Activated CD4-positive, alpha-beta memory T cell treated with anti-CD3 and anti-CD28 coated beads, Interleukin-2, amount 10 ng/mL, durations not matched to agents 7 days and 5 days (primary cell): ENCODE measurements at regions not wholly inside any gene's neighbourhood (a gene's known extent, or its start where the extent isn't known, plus 50 kb on each side); places are given as distances from the start of the nearest gene placed in this dataset.

ENCODE experiments used
- CTCF ChIA-PET: fragments of 350-600 bp; sonication (Branson Sonifier 250); formaldehyde crosslinking; loops from one replicate; lab custom pipeline; 2021; ENCODE audit warnings: antibody characterized with exemption, inconsistent platforms; lab: Charles Lee
- POLR2A ChIA-PET: fragments of 350-600 bp; sonication (Branson Sonifier 250); formaldehyde crosslinking; loops from one replicate; lab custom pipeline; 2021; ENCODE audit warnings: antibody characterized with exemption; lab: Charles Lee
- DNase-seq: peaks from one replicate; pipeline ENCODE4 v3.0.0-alpha.2; 2020
- H3K27ac Mint-ChIP-seq: one replicate; pipeline ENCODE4 v1.8.0; 2021; ENCODE audit warnings: mild to moderate bottlenecking, mixed read lengths
- H3K27me3 Mint-ChIP-seq: one replicate; pipeline ENCODE4 v1.8.0; 2021; ENCODE audit warnings: mixed read lengths
- H3K36me3 Mint-ChIP-seq: one replicate; pipeline ENCODE4 v1.8.0; 2021; ENCODE audit warnings: low read depth, mixed read lengths
- H3K4me1 Mint-ChIP-seq: one replicate; pipeline ENCODE4 v1.8.0; 2021; ENCODE audit warnings: mixed read lengths
- H3K4me3 Mint-ChIP-seq: one replicate; pipeline ENCODE4 v1.8.0; 2021; ENCODE audit warnings: mild to moderate bottlenecking, mixed read lengths
- H3K9me3 Mint-ChIP-seq: one replicate; pipeline ENCODE4 v1.8.0; 2021; ENCODE audit warnings: mixed read lengths

DNA sequence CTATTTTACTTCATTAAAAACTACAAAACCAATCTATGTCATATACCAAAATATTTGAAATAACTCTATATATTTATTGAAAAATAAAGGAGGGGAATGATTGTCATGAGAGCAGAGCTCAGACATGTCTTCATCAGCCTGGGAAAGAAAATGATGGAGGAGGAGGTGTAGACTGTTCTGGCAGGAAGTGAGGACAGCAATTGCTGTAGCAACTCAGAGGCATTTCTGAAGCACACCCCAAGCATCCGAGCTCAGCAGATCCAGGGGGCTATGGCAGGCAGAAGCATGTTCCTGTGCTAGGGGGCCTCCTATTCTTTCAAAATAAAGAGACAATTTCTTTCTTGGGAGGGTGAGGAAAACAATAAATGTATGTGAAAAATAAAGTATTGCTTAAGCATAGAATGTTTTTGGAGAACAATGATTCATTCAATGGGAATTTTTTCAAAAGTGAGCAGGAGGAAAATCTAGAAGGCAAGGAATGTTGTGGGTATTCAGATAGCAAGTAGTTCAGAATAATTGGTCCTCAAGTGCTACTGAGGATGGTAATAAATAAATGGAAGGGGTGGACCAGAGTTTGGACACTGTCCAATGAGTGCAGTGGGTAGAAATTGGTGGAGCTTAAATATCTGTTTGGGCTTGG is 383.4 kb downstream of the CDH11 start:
- H3K9me3 Mint-ChIP-seq: peaks cover 7% of the 10 kb centered on the region

DNA sequence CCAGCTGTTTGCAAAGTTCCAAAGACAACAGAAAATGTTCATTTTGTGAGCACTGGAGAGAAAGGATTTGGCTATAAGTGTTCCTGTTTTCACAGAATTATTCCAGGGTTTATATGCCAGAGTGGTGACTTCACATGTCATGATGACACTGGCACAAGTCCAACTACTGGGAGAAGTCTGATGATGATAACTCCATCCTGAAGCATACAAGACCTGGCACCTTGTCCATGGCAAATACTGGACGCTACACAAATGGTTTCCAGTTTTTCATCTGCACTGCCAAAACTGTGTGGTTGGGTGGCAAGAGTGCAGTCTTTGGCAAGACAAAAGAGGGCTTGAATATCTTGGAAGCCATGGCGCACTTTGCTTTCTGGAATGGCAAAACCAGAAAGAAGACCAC is 385.0 kb downstream of the CDH11 start:
- Mint-ChIP-seq H3K4me1 (no peaks in the 10 kb centered on the region), H3K4me3 (no peak overlapping the region), H3K36me3 (no peaks in the 10 kb centered on the region), H3K9me3 (peaks cover 9% of the 10 kb centered on the region), H3K27me3 (no peaks in the 10 kb centered on the region), H3K27ac (no peak overlapping the region)
- POLR2A ChIA-PET: no interaction called here
- CTCF ChIA-PET: no interaction called here
- no peak for DNase-seq

More for the DNA sequence above, 383.4 kb downstream of the CDH11 start:
- no peak overlapping the region for H3K27ac Mint-ChIP-seq
- H3K27me3 Mint-ChIP-seq: no peaks in the 10 kb centered on the region
- ChIA-PET POLR2A (no interaction called here), CTCF (no interaction called here)
- DNase-seq: no peak
- no peaks in the 10 kb centered on the region for H3K36me3 Mint-ChIP-seq
- H3K4me1 Mint-ChIP-seq: no peaks in the 10 kb centered on the region
- H3K4me3 Mint-ChIP-seq: no peak overlapping the region

DNA sequence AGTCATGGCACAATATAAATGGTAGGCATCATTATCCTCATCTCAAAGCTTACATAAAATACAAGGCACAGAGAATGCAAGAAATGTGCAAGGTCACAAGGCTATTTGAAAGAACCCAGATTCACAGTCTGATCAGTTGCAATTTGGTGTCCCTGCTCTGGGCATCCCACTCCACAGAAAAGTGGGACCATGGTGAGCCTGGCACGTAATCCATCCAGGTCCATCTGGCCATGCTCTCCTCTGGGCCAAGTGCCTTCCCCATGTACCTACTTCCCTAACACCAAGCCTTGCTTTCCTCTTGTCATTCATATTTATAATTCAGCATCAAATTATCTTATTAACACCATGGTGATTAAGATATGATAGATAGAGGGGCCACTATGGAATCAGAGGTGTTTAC is 390.0 kb downstream of the CDH11 start:
- CTCF ChIA-PET: no interaction called here
- Mint-ChIP-seq H3K4me3 (no peak overlapping the region), H3K4me1 (no peaks in the 10 kb centered on the region), H3K27me3 (no peaks in the 10 kb centered on the region), H3K27ac (no peak overlapping the region), H3K9me3 (peaks cover 13% of the 10 kb centered on the region), H3K36me3 (no peaks in the 10 kb centered on the region)
- no peak for DNase-seq
- POLR2A ChIA-PET: no interaction called here

DNA sequence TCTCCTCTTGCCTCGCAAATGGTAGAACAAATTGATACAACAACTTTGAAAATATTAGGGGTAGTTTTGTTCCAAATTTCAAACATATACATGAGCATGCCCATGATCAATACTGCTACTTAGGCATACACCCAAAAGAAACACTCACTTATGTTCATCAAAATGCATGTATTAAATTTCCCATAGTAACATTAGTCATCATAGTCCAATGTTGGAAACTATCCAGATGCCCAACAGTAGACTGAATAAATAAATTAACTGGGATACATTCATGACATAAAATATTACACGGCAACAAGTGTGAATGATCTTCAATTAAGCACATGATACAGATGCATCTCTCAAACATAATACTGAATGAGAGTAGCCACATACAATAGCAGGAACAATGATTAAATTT is 391.6 kb downstream of the CDH11 start:
- Mint-ChIP-seq H3K27ac (no peak overlapping the region), H3K4me1 (no peaks in the 10 kb centered on the region), H3K27me3 (no peaks in the 10 kb centered on the region), H3K9me3 (peaks cover 11% of the 10 kb centered on the region), H3K36me3 (no peaks in the 10 kb centered on the region), H3K4me3 (no peak overlapping the region)
- DNase-seq: no peak
- POLR2A ChIA-PET: no interaction called here
- CTCF ChIA-PET: no interaction called here

DNA sequence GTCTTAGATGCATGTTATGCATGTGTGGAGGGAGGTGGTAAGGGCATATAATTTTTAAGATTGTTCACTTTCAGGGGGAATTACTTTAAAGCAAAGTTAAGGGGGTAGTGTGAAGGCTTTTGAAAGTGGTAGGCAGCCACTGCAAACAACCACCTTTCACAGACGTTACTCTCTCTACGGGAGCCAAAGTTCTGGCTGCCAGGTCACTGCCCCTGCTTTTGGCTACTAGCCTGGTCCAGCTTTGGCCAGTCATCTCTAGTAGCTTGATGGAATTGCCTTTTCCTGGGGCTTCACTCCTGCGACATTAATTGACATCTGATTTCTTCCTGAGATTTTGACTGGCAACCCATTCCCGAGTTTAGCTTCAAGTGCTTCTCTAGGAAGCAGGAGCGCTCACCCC is 397.5 kb downstream of the CDH11 start:
- Mint-ChIP-seq H3K9me3 (peaks cover 6% of the 10 kb centered on the region), H3K27ac (no peak overlapping the region), H3K4me1 (no peaks in the 10 kb centered on the region), H3K36me3 (no peaks in the 10 kb centered on the region), H3K27me3 (no peaks in the 10 kb centered on the region), H3K4me3 (no peak overlapping the region)
- ChIA-PET POLR2A (no interaction called here), CTCF (no interaction called here)
- DNase-seq: no peak

DNA sequence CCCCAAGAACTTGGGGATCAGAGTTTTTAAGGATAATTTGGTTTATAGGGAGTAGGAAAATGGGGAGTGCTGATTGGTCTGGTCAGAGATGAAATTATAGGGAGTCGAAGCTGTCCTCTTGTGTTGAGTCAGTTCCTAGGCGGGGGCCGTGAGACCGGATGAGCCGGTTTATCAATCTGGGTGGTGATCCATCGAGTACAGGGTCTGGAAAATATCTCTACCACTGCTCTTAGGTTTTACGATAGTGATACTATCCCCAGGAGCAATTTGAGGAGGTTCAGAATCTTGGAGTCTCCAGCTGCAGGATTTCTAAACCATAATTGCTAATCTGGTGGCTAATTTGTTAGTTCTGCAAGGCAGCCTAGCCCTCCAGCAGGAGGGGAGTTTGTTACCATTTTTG is 403.4 kb downstream of the CDH11 start:
- ChIA-PET POLR2A (no interaction called here), CTCF (no interaction called here)
- no peaks in the 10 kb centered on the region for H3K27me3 Mint-ChIP-seq
- no peak overlapping the region for H3K4me3 Mint-ChIP-seq
- H3K27ac Mint-ChIP-seq: no peak overlapping the region
- no peak for DNase-seq
- no peaks in the 10 kb centered on the region for H3K4me1 Mint-ChIP-seq
- H3K9me3 Mint-ChIP-seq: peaks cover 9% of the 10 kb centered on the region
- H3K36me3 Mint-ChIP-seq: no peaks in the 10 kb centered on the region

DNA sequence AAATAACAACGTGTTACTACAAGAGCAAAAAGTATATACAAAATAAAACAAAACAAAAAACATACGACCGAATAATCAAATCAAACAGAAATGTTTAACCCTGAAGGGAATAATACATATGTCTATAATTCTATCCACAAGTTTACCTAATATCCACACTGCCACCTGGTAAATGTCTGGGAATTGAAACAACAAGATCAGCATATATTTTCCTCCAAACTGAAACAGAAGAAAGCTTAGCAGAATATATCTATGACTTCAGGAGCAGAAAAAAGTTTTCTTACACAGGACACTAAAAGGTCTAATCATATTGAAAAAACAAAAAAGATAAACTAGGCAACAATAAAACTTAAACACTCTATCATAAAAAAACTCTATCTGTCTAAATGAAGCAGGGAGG is 404.0 kb downstream of the CDH11 start:
- no peaks in the 10 kb centered on the region for H3K36me3 Mint-ChIP-seq

DNA sequence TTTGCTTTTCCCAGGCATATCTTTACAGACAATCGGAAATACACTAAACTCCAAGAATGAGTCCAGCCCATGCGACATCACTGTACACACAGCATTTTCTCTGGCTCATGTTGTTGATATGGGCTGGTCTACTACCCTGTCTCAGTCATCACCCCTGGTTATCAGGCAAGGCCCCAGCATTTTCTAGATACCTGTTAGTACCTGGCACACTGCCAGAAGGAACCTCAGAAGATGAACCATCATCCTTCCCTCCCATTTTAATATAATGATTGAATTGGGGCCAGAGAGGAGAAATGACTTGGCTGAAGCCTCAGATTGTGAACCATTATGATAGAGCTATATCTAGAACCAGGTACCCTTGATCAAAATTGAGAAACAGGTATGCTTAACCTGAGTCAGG is 406.2 kb downstream of the CDH11 start:
- H3K9me3 Mint-ChIP-seq: peaks cover 9% of the 10 kb centered on the region
- no peak overlapping the region for H3K27ac Mint-ChIP-seq
- no peak for DNase-seq
- no peak overlapping the region for H3K4me3 Mint-ChIP-seq
- H3K36me3 Mint-ChIP-seq: no peaks in the 10 kb centered on the region
- H3K4me1 Mint-ChIP-seq: no peaks in the 10 kb centered on the region
- ChIA-PET CTCF (no interaction called here), POLR2A (no interaction called here)
- H3K27me3 Mint-ChIP-seq: no peaks in the 10 kb centered on the region

More for the DNA sequence above, 404.0 kb downstream of the CDH11 start:
- H3K4me1 Mint-ChIP-seq: no peaks in the 10 kb centered on the region
- no peak for DNase-seq
- H3K9me3 Mint-ChIP-seq: peaks cover 9% of the 10 kb centered on the region
- no peak overlapping the region for H3K27ac Mint-ChIP-seq
- H3K27me3 Mint-ChIP-seq: no peaks in the 10 kb centered on the region
- ChIA-PET CTCF (no interaction called here), POLR2A (no interaction called here)
- H3K4me3 Mint-ChIP-seq: no peak overlapping the region

DNA sequence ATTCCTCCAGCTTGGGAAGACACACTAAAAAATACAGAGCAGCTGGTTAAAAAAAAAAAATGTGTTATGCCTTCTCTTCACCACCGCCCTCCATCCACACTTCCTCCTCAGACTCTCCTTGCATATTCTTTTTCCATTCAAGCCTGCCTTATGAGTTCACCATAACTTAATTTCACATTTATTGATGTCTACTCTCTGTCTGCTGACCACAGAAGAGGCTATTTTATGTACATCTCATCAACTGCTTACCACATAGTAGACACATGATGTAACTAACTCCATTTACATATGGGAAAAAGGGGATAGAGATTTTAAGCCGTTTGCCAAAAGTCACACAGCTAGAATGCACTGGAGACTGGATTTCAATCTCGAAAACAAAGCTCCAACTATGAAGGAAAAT is 409.8 kb downstream of the CDH11 start:
- ChIA-PET CTCF (no interaction called here), POLR2A (no interaction called here)
- DNase-seq: no peak
- H3K36me3 Mint-ChIP-seq: no peaks in the 10 kb centered on the region
- no peaks in the 10 kb centered on the region for H3K4me1 Mint-ChIP-seq
- no peak overlapping the region for H3K4me3 Mint-ChIP-seq
- peaks cover 19% of the 10 kb centered on the region for H3K9me3 Mint-ChIP-seq
- no peak overlapping the region for H3K27ac Mint-ChIP-seq
- H3K27me3 Mint-ChIP-seq: no peaks in the 10 kb centered on the region

DNA sequence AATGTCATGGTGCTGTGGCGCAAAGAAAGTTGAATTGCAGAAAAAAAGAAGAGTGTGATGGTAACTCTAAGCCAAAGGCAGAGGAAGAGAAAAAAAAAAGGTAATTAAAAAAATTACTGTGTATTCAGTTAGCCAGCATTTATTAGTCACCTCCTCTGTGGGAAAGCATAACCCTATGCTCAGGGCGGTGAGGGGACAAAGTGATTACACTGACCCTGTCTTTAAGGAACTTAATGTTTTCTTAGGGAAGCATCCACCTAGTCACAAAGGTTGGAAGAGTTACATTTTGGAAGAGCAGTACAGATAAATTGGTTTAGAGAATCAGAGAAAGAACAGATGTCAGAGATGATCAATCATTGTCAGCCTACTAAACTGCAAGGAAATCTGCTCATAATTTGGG is 410.3 kb downstream of the CDH11 start:
- peaks cover 19% of the 10 kb centered on the region for H3K9me3 Mint-ChIP-seq
- no peak overlapping the region for H3K27ac Mint-ChIP-seq
- H3K4me3 Mint-ChIP-seq: no peak overlapping the region
- no peaks in the 10 kb centered on the region for H3K36me3 Mint-ChIP-seq
- ChIA-PET CTCF (no interaction called here), POLR2A (no interaction called here)
- no peaks in the 10 kb centered on the region for H3K4me1 Mint-ChIP-seq
- H3K27me3 Mint-ChIP-seq: no peaks in the 10 kb centered on the region
- no peak for DNase-seq

DNA sequence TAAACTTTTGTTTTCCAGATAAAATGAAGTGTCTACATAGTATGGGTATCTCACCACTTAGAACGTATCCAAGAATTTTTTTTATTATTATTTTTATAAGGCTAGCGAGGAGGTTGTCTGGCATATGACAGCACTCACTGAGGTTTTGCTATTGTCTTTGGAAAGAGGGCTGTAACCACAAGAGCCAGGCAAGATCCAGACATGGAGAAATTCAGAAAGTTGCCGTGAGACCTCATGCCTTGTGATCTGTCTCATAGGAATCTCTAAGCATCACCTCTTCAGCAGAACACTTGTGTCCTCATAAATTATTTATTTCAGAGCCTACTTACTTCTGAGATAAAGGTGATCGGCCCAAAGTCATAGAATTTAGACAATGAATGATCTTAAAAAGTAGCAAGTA is 410.8 kb downstream of the CDH11 start:
- H3K27ac Mint-ChIP-seq: no peak overlapping the region
- H3K36me3 Mint-ChIP-seq: no peaks in the 10 kb centered on the region
- peaks cover 18% of the 10 kb centered on the region for H3K9me3 Mint-ChIP-seq
- no peak overlapping the region for H3K4me3 Mint-ChIP-seq
- ChIA-PET POLR2A (no interaction called here), CTCF (no interaction called here)
- no peaks in the 10 kb centered on the region for H3K4me1 Mint-ChIP-seq
- H3K27me3 Mint-ChIP-seq: no peaks in the 10 kb centered on the region
- no peak for DNase-seq

DNA sequence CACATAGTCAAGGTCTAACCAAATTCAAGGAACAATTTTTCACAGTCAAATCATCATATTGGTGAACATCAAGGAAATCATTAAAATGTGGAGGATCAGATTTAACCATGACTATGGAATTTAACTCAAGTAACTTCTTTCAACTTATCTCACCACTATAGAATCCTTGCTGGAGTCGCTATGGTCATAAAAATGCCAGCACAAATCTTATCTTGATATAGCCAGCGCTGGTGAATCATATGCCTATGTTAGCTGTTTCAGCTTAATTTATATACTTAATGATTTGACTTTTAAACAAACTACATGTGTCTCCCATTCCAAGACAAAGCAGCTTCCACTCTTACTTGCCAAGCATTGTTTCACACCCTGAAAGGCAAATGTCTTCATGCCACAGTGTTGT is 416.4 kb downstream of the CDH11 start:
- Mint-ChIP-seq H3K27me3 (no peaks in the 10 kb centered on the region), H3K27ac (no peak overlapping the region), H3K4me1 (no peaks in the 10 kb centered on the region), H3K9me3 (peaks cover 20% of the 10 kb centered on the region), H3K36me3 (no peaks in the 10 kb centered on the region), H3K4me3 (no peak overlapping the region)
- CTCF ChIA-PET: no interaction called here
- POLR2A ChIA-PET: no interaction called here
- DNase-seq: no peak

DNA sequence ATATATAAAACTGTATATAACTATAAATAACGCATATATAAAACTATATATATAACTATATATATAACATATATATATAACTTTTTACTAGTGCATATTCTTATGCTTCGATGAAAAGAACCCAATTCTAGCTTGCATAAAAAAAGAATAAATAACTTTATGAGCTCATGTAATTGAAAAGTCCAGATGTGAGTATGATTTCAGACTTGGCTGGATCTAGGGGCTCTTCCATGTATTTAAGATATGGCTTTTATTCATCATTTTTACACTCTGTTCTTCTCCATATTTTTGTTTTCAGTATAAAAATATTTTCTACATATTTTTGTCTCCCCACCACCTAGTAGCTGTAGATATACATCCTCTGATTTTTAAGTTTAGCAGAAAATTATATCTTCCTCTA is 417.5 kb downstream of the CDH11 start:
- no peaks in the 10 kb centered on the region for H3K4me1 Mint-ChIP-seq
- CTCF ChIA-PET: interaction anchor here (1.0 kb wide), 1 partner anchor 20 kb away, joined by 3 read pairs; no protein-coding TSS in a partner anchor
- H3K27ac Mint-ChIP-seq: no peak overlapping the region
- no peak for DNase-seq
- H3K4me3 Mint-ChIP-seq: no peak overlapping the region
- peaks cover 18% of the 10 kb centered on the region for H3K9me3 Mint-ChIP-seq
- H3K27me3 Mint-ChIP-seq: no peaks in the 10 kb centered on the region
- no peaks in the 10 kb centered on the region for H3K36me3 Mint-ChIP-seq
- POLR2A ChIA-PET: no interaction called here

DNA sequence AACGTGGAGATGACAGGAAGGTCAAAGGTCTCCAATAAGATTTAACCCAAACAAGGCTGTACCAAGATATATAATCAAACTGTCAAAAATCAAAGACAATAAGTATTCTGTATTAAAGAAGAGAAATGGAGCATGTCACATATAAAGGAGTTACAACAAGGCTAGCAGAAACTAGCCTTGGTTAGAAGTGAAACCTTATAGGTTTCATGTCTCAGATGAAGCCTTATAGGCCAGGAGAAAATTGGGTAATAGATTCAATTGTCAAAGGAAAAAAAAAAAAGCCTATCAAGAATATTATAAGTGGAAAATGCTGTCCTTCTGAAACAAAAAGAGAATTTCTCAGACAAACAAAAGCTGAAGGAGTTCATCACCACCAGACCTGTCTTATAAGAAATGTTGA is 419.4 kb downstream of the CDH11 start:
- no peaks in the 10 kb centered on the region for H3K4me1 Mint-ChIP-seq
- no peak overlapping the region for H3K27ac Mint-ChIP-seq
- no peaks in the 10 kb centered on the region for H3K27me3 Mint-ChIP-seq
- H3K9me3 Mint-ChIP-seq: peaks cover 12% of the 10 kb centered on the region
- POLR2A ChIA-PET: no interaction called here
- no peaks in the 10 kb centered on the region for H3K36me3 Mint-ChIP-seq
- DNase-seq: no peak
- H3K4me3 Mint-ChIP-seq: no peak overlapping the region
- CTCF ChIA-PET: no interaction called here
